ENCODE measurements at regions not wholly inside any gene's neighbourhood (a gene's known extent, or its start where the extent isn't known, plus 50 kb on each side); places are given as distances from the start of the nearest gene placed in this dataset.
"Not testable (repeated sequence)": the region's sequence is repeated elsewhere in the genome, so short reads cannot be mapped to it uniquely, and the experiment has no call there.

GRCh38 chr10:106296750-106297392 is 867.6 kb downstream of the SORCS1 start:
- DNase-seq (ENCODE audit: low read depth) = no peak

DNA sequence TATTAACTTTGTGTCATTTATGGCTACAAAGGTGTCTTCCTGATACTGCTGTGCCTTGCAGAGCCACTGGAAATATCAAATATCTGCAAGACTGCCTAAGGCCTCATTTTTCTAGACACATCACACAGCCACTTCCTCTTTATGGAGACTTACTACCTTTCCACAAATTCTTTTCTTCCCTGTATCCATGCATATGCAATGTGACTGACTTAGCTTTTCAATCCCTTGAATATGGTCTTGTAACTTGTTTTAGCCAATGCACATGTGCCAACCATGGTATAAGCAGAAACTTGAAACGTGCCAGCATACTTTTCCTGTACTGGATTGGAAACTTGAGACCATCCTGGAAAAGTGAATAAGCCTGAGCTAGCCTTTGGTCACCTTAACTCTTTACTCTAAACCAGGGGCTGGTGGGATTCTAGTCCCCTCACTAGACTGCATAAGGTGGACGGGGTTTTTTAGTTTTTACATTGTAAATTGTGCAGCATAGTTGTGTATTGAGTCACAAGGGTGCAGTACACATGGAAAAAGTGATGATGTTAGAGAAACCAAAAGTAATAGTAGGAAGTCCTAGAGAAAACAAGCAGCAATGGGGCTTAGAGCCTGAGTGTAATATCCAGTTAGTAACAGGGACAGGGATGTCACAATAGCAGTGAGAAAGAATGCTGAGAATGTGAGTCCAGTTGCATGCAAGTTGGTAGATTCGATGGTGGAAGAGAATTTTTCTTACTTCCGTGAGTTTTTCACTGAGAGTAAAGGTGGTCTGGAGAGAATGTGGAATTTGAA is 879.5 kb downstream of the SORCS1 start:
- DNase-seq (ENCODE audit: low read depth) = no peak

DNA sequence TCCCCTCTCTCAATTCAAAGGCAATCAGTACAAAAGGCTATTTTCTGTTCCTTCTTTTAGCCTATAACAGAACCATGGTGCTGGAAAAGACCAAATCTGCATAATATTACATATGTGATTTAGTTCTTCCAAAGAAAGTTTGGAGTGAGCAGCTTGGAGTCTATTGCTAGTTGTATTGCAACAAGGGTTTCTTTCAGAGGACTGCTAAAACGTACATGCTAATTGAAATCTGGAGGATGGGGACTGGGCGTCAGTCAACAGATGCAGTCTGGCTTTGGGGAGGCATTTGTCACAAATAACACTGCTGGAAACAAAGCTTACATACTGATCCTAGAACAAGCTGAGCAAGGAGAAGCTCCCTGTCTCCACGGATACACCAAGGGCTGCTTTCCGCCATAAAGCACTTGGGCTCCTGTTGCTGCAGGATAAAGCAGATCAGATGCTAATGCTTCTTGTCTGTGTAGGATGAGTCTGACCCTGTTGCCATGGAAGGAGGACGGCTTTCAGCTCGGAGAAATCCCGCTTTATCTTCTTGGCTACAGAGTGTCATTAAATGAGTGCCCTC is 883.5 kb downstream of the SORCS1 start:
- DNase-seq (ENCODE audit: low read depth) = no peak

- DNase-seq (ENCODE audit: low read depth) = peak; percentile 4
Measured at GRCh38 chr10:106278383-106278782, 886.1 kb downstream of the SORCS1 start.

- no peak for DNase-seq (ENCODE audit: low read depth)
Measured at GRCh38 chr10:106271237-106271636, 893.3 kb downstream of the SORCS1 start.

DNA sequence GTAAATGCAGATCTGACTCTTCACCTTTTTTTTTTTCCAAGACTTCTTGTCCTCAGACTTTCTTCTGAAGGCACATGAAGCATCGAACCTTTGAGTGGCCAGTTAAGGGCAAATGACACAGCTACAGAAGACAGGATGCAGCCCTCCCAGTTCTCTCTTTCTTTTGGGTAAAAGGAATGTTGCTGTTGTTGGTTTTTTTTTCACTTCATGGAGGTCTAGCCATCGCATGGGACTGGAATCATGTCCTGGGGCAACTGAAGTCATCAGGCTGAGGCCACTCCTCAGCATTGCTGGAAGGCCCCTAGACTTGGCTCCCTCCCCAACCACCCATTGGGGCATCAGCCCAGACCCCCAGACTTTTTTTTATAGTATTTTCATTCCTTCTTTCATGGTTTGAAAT is 896.5 kb downstream of the SORCS1 start:
- no peak for DNase-seq (ENCODE audit: low read depth)

- DNase-seq (ENCODE audit: low read depth) = no peak
Measured at GRCh38 chr10:106267591-106267990, 896.9 kb downstream of the SORCS1 start.

GRCh38 chr10:106257432-106257831 is 907.1 kb downstream of the SORCS1 start:
- not testable (repeated sequence) for DNase-seq (ENCODE audit: low read depth)

GRCh38 chr10:106255111-106255678 is 909.3 kb downstream of the SORCS1 start:
- DNase-seq (ENCODE audit: low read depth) = no peak

- no peak for DNase-seq (ENCODE audit: low read depth)
Measured at GRCh38 chr10:106254071-106254470, 910.4 kb downstream of the SORCS1 start.

DNA sequence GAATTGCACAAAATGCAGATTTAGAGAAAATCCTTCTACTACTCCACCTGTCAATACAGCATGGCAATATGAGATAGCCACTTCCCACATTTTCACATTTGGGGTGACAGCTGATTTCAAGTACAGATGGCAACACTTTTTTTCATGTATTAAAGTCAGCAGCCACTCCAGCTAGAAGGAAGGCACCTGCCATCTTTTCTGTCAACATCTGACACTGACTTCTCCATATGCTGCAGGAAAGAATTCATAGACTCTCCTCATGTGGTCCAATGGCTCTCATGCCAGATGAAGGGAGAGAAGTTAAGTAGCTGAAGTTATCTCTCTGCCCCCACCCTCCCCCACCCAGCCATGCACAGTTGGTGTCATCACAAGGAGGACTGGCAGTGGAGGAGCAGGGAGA is 912.0 kb downstream of the SORCS1 start:
- no peak for DNase-seq (ENCODE audit: low read depth)

DNA sequence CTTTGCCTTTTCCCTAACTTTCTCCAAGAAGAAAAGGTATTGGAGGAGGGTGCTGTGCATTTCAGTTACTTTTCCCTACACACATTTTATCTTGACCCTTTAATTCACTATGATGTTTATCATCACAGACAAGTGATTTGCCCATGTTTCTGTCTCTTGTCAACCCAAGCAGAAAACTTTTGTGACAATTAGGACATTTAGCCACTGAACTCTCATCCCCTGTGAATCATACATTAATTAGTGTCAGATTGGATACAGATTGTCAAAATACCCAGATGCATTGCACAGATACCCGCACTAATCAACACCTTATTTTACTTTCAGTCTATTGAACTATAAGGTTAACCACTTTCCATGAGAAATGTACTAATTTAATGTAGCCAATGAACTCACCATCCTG is 912.9 kb downstream of the SORCS1 start:
- DNase-seq (ENCODE audit: low read depth) = no peak

GRCh38 chr10:106242301-106242700 is 922.2 kb downstream of the SORCS1 start:
- DNase-seq (ENCODE audit: low read depth) = no peak

DNA sequence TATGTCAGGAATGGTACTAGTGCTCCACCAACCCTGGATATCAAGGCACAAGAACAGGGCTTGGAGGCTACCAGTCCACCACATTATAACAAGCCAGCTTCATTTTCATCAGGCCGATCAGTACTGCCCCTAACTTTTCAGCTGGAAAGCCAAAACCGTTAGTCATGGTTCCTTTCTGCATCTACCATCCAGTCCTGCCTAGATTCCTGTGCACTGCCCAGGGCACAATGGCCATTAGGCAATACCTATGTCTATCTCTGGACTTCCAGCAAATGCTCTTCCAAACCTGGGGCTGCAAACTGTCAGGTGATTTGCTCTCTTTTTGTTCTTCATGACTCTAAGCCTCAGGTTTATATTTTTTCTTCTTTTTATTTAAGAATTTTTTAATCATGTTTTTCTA is 937.7 kb downstream of the SORCS1 start:
- DNase-seq (ENCODE audit: low read depth) = no peak

- DNase-seq (ENCODE audit: low read depth) = no peak
Measured at GRCh38 chr10:106226142-106226541, 938.4 kb downstream of the SORCS1 start.

- DNase-seq (ENCODE audit: low read depth) = peak; percentile 12
Measured at GRCh38 chr10:106224676-106225075, 939.8 kb downstream of the SORCS1 start.

- no peak for DNase-seq (ENCODE audit: low read depth)
Measured at GRCh38 chr10:106217627-106218026, 946.9 kb downstream of the SORCS1 start.

- DNase-seq (ENCODE audit: low read depth) = no peak
Measured at GRCh38 chr10:106216085-106216484, 948.4 kb downstream of the SORCS1 start.

GRCh38 chr10:106214243-106214642 is 950.3 kb downstream of the SORCS1 start:
- DNase-seq (ENCODE audit: low read depth) = no peak

- DNase-seq (ENCODE audit: low read depth) = no peak
Measured at GRCh38 chr10:106213493-106213892, 951.0 kb downstream of the SORCS1 start.

DNA sequence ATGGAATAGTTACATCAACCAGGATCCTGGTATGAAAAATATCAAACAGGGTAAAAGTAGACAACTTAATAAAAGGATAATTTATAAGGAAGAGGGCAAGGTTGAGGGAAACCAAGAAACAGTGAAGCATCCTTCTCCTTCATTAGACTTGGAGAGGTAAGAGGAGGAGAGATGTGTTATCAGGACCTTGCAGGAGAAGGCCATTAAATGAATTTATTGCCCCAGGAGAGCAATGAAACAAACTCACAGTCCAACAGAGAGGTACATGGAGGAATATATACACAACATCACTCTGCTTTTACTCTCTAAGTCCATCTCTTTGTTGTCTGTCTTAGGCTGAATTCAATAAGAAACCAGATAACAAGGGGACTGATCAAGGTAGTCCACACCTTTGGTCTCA is 966.2 kb downstream of the SORCS1 start:
- DNase-seq (ENCODE audit: low read depth) = no peak

DNA sequence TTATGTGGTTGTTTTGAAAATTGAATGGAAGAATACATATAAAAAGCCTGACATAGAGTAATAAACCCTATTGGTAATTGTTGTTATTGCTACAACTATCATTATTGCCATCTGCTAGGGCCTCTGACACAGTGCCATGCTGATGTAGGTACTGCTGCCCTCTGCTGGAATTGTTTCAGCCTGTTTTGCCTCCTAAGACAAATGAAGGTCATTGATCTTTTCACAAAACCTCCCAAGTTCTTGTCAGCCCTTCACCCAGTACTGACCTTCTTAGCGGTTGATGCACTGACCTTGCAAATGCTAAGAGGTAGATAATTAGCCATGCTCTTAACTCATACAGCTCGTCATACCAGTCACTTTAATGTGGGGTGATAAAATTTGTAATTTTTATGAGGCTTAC is 975.2 kb downstream of the SORCS1 start:
- DNase-seq (ENCODE audit: low read depth) = peak; percentile 30

- DNase-seq (ENCODE audit: low read depth) = no peak
Measured at GRCh38 chr10:106185951-106186350, 978.6 kb downstream of the SORCS1 start.

All from fibroblast of the conjunctiva (primary cell).